HUES6 (cell line): ENCODE measurements at regions not wholly inside any gene's neighbourhood (a gene's known extent, or its start where the extent isn't known, plus 50 kb on each side); places are given as distances from the start of the nearest gene placed in this dataset.

Experiments used
- H3K27ac ChIP-seq: 2 replicates; pipeline ENCODE4 v1.7.0; 2013; ENCODE audit warnings: low read depth, mild to moderate bottlenecking, low read length, inconsistent platforms
- H3K27me3 ChIP-seq: 2 replicates; pipeline ENCODE4 v1.6.1; 2013; ENCODE audit warnings: low read length; ENCODE audit not compliant: control insufficient read depth, insufficient read depth
- H3K36me3 ChIP-seq: 2 replicates; pipeline ENCODE4 v1.6.1; 2013; ENCODE audit warnings: low read length; ENCODE audit not compliant: control insufficient read depth, insufficient read depth
- H3K4me1 ChIP-seq: 2 replicates; pipeline ENCODE4 v1.6.1; 2013; ENCODE audit warnings: low read length; ENCODE audit not compliant: control insufficient read depth, insufficient read depth
- H3K4me3 ChIP-seq: 2 replicates; pipeline ENCODE4 v1.5.1; 2013; ENCODE audit warnings: low read depth, low read length
- H3K9ac ChIP-seq: one replicate; pipeline ENCODE4 v1.6.1; 2013; ENCODE audit warnings: mild to moderate bottlenecking, low read length
- H3K9me3 ChIP-seq: 2 replicates; pipeline ENCODE4 v1.6.1; 2013; ENCODE audit warnings: low read depth, low read length; ENCODE audit not compliant: control insufficient read depth, insufficient read depth

DNA sequence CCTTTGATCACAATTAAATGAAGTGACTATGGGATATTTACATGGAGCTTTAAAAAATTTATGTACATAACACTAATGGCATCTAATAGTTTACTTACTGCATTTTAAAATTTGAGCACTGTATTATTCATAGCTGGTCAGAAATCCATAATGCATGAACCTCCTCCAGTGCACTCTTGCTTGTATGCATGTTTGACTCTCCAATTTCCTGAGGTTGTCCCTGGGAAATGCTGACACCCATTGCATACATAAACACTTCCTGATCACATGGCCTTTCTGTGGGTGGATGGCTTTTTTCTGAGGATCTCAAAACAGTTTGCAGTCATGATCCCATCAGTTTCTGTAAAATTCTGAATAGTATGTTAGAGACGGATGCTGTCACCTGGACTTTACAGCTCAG is 577.8 kb downstream of the REEP3 start:
- Histone ChIP-seq H3K4me1 (no peaks in the 10 kb centered on the region), H3K36me3 (no peaks in the 10 kb centered on the region), H3K27ac (no peak overlapping the region), H3K27me3 (no peaks in the 10 kb centered on the region), H3K9me3 (no peaks in the 10 kb centered on the region), H3K9ac (no peak overlapping the region), H3K4me3 (no peak overlapping the region)

DNA sequence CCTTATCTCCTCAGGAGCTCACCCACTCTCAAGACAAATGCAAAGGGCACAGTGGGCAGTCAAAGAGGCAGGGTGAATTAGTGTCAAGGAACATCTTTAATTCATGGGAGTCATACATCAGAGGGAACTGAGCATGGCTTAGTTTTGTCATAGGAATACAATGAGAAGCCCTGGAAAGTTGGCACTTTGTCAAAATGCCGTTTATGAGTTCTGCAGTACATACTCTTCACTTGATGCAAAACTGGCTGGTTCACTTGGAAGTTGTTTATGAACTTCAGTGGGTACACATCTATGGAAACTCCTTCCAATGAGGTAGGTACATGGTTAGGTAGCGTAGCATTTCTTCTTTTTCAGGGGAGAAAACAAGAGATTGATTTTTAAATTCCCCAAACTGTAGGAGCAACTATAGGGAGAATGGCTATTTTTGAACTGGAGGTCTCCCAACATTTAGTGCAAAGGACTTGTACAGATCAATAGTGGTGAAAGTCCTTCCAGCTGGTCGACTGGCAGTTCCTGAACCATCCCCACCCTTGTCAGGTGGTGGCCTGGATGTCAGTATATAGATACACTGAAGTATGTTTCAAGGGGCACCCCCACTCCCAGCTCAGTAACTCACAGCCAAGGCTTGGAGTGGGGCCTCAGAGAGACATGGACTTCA is 580.5 kb downstream of the REEP3 start:
- Histone ChIP-seq H3K4me1 (no peaks in the 10 kb centered on the region), H3K4me3 (no peak overlapping the region), H3K36me3 (no peaks in the 10 kb centered on the region), H3K9ac (no peak overlapping the region), H3K27me3 (no peaks in the 10 kb centered on the region), H3K27ac (no peak overlapping the region), H3K9me3 (no peaks in the 10 kb centered on the region)

DNA sequence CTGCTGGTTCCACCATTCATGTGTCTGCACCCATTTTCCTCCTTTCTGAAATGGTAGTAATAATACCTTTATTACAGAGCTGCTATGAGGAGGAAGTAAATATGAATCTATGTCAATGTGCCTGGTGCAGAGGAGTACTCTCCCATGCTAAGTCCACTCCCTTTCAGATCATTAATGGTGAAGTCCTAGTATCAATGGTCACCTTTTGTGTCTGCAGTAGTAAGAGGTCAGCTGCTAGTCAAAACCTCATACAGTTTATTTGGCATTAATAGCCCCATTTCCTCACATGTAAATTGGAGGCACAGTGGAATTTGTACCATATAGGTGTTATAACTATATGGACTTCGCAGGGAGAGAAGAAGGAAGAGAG is 581.0 kb downstream of the REEP3 start:
- H3K27me3 ChIP-seq = no peaks in the 10 kb centered on the region

DNA sequence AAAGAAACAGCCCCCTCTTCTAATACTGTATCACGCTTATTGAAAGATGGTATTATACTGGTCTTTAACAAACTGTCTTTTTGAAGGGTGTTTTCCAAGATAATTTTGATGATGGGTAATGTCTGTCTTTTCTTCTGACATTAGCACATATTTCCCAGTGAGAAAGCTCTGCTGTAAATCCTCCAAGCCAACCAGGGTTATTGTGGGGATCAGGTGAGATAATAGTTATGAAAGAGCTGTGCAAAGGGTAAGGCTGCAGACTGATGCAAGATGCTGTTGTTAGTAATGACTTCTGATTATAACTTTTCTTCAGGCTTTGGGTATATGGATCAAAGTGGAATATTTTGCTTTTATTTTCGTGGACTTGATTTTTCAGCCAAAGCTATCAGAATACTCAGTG is 581.7 kb downstream of the REEP3 start:
- Histone ChIP-seq H3K27ac (no peak overlapping the region), H3K36me3 (no peaks in the 10 kb centered on the region), H3K4me3 (no peak overlapping the region), H3K9me3 (no peaks in the 10 kb centered on the region), H3K9ac (no peak overlapping the region), H3K4me1 (no peaks in the 10 kb centered on the region), H3K27me3 (no peaks in the 10 kb centered on the region)

More for the DNA sequence above, 581.0 kb downstream of the REEP3 start:
- H3K4me1 ChIP-seq = no peaks in the 10 kb centered on the region
- H3K4me3 ChIP-seq = no peak overlapping the region
- H3K9ac ChIP-seq = no peak overlapping the region
- H3K27ac ChIP-seq = no peak overlapping the region
- H3K36me3 ChIP-seq = no peaks in the 10 kb centered on the region
- no peaks in the 10 kb centered on the region for H3K9me3 ChIP-seq

DNA sequence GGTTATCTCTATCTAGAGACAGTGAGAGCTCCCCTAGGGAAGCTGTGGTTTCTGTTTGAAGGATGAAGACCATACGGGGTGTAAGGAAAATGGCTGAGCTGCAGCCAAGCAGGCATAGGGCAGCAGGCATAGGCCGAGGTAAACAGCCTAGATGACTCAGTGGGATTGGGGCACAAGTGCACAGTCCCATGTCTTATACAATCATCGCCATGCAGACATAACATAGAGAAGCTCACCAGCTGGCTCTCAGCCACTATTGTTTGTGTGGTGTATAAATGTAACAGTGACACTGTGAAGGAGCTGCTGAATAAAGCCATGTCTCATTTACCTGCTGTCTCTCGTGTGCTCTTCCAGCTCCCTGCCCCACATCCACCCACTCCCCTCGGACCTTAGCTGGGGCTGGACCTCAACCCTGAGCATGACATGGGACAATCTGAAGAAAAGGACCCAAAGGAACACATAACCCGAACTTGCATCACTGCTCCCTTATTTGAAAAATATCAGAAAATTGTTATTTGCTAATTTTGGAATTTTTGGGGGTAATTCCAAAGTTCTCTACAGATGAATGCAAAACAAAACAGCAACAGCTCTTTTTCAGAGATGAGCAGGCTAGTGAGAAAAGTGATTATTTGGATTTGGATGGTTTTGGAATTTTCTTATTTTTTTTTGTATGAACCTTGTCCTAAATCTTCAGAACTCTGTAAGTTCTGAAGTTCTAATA is 582.7 kb downstream of the REEP3 start:
- Histone ChIP-seq H3K9ac (no peak overlapping the region), H3K4me1 (no peaks in the 10 kb centered on the region), H3K9me3 (no peaks in the 10 kb centered on the region), H3K4me3 (no peak overlapping the region), H3K36me3 (no peaks in the 10 kb centered on the region), H3K27me3 (no peaks in the 10 kb centered on the region), H3K27ac (no peak overlapping the region)

DNA sequence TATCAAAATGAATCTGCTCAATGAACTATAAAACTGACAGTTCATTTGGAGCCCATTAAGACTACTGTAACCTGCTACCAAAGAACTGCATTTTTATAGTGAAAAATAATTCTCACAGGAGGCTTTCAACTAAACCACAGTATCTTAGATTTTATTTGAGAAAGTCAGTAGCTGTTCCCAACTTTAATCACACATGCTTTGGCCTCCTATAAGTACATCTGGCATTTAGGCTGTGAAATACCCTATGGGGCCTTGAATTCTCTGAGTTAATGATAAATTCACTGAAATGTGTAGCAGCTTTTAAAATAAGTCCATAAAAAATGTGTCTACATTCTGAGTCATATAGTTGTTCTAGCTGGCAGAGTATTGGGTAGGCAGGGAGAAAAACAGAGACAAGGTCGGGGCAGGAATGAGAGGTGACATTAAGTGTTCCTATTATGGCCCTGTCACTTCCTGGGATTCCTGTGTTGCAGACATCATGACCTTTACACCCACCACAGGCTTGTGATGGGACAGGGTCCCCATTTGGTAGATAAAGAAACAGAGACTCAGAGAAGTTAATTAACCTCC is 588.8 kb downstream of the REEP3 start:
- peaks cover 12% of the 10 kb centered on the region for H3K4me1 ChIP-seq
- no peaks in the 10 kb centered on the region for H3K36me3 ChIP-seq
- H3K9ac ChIP-seq = no peak overlapping the region
- H3K27ac ChIP-seq = no peak overlapping the region
- no peaks in the 10 kb centered on the region for H3K27me3 ChIP-seq
- no peaks in the 10 kb centered on the region for H3K9me3 ChIP-seq
- no peak overlapping the region for H3K4me3 ChIP-seq

DNA sequence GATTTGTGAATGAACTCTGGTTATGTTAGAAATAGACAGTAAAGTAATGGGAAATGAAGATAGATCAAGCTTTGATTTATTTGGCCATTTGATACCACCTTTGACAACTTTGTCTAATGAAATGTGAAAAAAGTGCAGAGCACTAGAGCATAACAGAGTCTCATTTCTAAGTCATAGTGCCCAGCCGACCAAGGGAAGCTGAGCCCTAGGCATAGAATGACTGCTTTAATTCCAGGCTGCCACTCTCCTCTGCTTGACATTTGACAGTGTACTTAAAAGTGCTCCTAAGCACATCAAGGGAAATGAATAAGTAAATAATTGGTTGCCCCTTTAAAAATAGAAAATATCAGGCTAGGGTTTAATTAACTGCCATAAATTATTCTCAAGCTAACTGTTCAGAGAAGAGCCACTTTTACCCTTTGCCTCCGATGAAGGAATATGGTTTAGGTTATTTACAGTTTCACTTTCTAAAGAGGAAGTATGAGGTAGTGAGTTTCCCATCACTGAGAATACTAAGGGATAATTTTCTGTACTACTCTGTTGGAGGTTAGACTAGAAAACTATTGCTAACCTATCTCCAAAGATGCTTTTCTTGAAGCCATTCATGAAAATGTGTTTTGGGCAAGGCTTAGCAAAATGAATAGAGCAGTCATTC is 591.6 kb downstream of the REEP3 start:
- Histone ChIP-seq H3K9ac (no peak overlapping the region), H3K9me3 (no peaks in the 10 kb centered on the region), H3K27ac (no peak overlapping the region), H3K27me3 (no peaks in the 10 kb centered on the region), H3K4me1 (peaks cover 23% of the 10 kb centered on the region), H3K36me3 (no peaks in the 10 kb centered on the region), H3K4me3 (no peak overlapping the region)

DNA sequence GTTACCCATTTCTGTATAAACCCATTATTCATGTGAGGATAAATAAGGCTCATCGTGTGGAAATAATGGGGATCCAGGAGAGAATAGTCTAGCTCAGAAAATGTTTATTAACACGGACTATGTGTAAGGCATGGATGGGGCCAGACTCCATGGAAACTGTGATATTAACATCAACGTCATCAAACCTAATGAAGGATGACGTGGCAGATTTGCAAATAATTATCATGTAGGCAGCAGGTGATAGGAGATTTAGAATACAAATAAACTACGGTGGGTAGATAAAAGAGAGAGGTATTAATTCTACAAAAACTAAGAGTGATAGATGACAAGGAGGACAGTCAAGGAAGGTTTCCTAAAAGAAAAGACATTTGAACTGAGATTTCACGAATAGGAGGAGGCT is 592.2 kb downstream of the REEP3 start:
- Histone ChIP-seq H3K4me1 (peaks cover 23% of the 10 kb centered on the region), H3K9ac (no peak overlapping the region), H3K27ac (no peak overlapping the region), H3K4me3 (no peak overlapping the region), H3K9me3 (no peaks in the 10 kb centered on the region; the same call in 1 of the 2 replicates), H3K27me3 (no peaks in the 10 kb centered on the region), H3K36me3 (no peaks in the 10 kb centered on the region)

DNA sequence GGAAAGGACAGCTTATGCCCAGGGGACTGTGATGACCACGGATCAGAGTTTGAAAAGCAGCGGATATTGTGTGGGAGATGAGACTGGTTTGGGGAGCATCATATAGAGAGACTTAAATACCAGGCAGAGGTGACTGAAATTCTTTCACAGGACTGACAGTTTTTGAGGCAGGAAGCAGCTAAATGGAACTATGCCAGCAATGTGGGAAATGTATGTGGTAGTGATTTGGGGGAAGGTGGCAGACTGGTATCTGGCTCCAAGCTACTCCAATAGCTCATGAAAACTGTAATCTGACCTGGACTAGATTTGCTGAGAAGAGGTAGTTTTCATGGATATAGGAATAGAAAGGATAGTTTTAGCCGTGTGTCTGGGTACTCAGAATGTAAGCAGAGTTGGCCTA is 592.6 kb downstream of the REEP3 start:
- no peaks in the 10 kb centered on the region for H3K27me3 ChIP-seq
- H3K27ac ChIP-seq = no peak overlapping the region
- H3K36me3 ChIP-seq = no peaks in the 10 kb centered on the region
- H3K9ac ChIP-seq = no peak overlapping the region
- H3K4me3 ChIP-seq = no peak overlapping the region
- H3K9me3 ChIP-seq = no peaks in the 10 kb centered on the region; the same call in 1 of the 2 replicates
- peaks cover 23% of the 10 kb centered on the region for H3K4me1 ChIP-seq

DNA sequence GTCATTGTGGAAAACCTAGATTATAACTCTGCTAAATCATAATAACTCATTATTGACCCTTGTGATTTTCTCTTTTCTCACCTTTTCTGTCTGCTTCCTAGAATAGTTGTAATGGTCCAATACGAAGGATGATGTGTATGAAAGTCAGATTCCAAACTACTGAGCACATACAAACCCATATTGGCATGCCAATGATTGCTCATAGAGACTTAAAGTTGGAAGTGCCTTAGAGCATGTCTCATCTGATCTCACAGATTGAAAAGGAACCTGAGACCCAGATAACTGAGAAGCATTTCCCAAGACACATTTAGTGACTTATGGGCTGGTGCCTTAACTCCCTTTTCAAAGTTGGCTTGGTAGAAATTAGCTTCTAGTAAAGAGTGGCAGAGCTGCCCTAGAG is 594.3 kb downstream of the REEP3 start:
- peaks cover 6% of the 10 kb centered on the region; the same call in 1 of the 2 replicates for H3K9me3 ChIP-seq
- no peak overlapping the region for H3K4me3 ChIP-seq
- no peak overlapping the region for H3K27ac ChIP-seq
- H3K9ac ChIP-seq = no peak overlapping the region
- H3K36me3 ChIP-seq = no peaks in the 10 kb centered on the region
- no peaks in the 10 kb centered on the region for H3K27me3 ChIP-seq
- H3K4me1 ChIP-seq = peaks cover 23% of the 10 kb centered on the region
